Ramos (cell line): ENCODE measurements at regions not wholly inside any gene's neighbourhood (a gene's known extent, or its start where the extent isn't known, plus 50 kb on each side); places are given as distances from the start of the nearest gene placed in this dataset.
"Not testable (repeated sequence)": the region's sequence is repeated elsewhere in the genome, so short reads cannot be mapped to it uniquely, and the experiment has no call there.

ENCODE experiments used
- in situ Hi-C: fragments of 300-500 bp; cut with MboI; formaldehyde crosslinking; loops from one replicate; pipeline ENCODE4 v1.14.3; 2022; ENCODE audit warnings: low sequenced_read_pairs; ENCODE audit not compliant: unreplicated experiment

DNA sequence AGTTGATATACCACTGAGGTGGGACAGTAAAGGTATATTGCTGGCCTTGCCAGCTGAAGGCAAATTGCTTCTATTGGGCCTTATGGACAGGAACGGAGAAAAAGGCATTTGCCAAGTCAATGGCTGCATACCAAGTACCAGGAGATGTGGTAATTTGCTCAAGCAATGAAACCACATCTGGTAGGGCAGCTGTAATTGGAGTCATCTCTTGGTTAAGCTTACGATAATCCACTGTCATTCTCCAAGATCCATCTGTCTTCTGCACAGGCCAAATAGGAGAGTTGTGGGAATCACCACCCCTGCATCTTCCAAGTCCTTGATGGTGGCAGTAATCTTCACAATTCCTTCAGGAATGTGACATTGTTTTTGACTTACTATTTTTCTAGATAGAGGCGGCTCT is 350.7 kb upstream of the ADAMTS5 start:
- in situ Hi-C loops = not testable (repeated sequence)

DNA sequence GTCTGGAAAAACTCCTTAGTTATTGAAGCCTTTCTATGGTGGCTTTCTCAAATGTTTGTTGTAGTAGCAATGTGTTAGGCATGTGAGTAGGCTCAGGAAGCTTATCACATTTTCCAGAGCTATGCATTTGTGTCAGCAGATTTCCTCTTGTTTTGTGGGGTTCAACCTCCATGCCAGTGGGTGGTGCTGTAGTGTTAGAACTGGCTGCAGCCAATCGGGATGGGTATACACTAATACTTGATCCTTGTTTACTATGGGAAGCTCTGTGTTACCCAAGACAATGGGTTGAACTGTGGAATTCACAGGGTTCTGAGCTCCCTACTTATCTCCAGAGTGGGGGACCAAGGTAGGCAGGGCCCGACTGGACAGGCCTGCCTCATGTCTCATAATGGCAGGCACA is 348.5 kb upstream of the ADAMTS5 start:
- in situ Hi-C loops = no loop called here

GRCh38 chr21:27314131-27314530 is 347.2 kb upstream of the ADAMTS5 start:
- in situ Hi-C loops = no loop called here

GRCh38 chr21:27306791-27307775 is 340.2 kb upstream of the ADAMTS5 start:
- in situ Hi-C loops = no loop called here

- in situ Hi-C loops = no loop called here
These were observed 339.3 kb upstream of the ADAMTS5 start for GRCh38 chr21:27306206-27306605.

DNA sequence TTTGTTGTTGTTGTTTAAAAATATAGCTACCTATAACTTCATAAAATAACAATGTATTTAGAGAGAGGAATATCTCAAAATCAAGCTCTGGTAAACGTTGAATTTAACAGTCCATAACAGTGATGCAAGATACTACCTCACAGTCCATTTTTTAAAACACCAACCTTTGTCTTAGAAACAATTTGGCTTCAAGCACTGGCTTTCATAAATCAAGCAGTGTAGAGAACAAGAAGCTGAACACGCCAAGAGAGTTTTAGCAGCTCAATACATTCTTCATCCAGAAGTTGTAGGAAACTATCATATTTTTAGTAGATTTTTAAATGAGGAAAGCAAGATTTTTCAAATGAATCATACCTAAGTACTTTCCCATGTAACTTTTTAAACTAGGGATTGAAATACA is 334.3 kb upstream of the ADAMTS5 start:
- in situ Hi-C loops = no loop called here

- in situ Hi-C loops = no loop called here
These were observed 333.9 kb upstream of the ADAMTS5 start for GRCh38 chr21:27300770-27301169.

DNA sequence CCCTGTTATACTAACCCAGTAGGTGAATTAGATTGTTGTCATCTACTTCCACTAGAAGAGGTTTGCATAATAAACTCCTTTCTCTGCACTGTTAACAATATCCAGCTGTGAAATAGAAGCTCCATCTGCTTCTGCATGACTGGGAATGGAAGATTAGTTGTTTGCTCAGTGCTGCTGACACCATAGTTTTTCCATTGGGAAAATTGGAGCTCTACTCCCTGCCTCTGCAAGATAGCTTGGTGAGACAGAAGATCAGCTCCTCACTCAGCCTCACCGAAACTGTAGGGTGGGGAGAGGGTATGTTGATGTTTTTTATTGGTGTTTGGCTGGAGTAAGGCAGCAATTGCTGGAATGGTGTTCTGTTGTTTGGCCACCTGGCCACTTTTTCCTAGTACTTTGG is 331.6 kb upstream of the ADAMTS5 start:
- in situ Hi-C loops = no loop called here

GRCh38 chr21:27293239-27293638 is 326.4 kb upstream of the ADAMTS5 start:
- in situ Hi-C loops = no loop called here

GRCh38 chr21:27292783-27293182 is 325.9 kb upstream of the ADAMTS5 start:
- in situ Hi-C loops = no loop called here

- in situ Hi-C loops = no loop called here
These were observed 325.3 kb upstream of the ADAMTS5 start for GRCh38 chr21:27292229-27292628.

- in situ Hi-C loops = no loop called here
These were observed 324.1 kb upstream of the ADAMTS5 start for GRCh38 chr21:27291006-27291405.

GRCh38 chr21:27290028-27290427 is 323.1 kb upstream of the ADAMTS5 start:
- in situ Hi-C loops = no loop called here

DNA sequence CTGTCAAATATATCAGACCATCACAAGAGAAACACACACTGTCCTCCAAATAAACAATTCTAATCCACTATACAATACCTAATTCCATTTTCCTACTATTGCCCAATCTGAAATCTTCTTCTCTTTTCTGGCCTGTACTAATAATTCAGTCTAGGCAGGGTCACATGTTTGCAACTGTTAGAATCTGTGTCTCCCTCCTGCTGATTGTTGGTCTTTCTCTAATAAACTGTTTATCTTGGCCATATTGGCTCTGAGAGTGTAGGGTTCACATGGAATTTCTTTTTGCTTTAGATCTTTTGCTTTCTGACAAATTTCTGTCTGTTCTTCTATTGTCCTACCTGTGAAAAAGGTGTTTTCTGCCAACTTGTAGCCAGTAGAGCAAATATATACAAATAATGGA is 319.9 kb upstream of the ADAMTS5 start:
- in situ Hi-C loops = no loop called here

- in situ Hi-C loops = no loop called here
These were observed 310.2 kb upstream of the ADAMTS5 start for GRCh38 chr21:27277110-27277509.

- in situ Hi-C loops = no loop called here
These were observed 308.5 kb upstream of the ADAMTS5 start for GRCh38 chr21:27275294-27275927.

DNA sequence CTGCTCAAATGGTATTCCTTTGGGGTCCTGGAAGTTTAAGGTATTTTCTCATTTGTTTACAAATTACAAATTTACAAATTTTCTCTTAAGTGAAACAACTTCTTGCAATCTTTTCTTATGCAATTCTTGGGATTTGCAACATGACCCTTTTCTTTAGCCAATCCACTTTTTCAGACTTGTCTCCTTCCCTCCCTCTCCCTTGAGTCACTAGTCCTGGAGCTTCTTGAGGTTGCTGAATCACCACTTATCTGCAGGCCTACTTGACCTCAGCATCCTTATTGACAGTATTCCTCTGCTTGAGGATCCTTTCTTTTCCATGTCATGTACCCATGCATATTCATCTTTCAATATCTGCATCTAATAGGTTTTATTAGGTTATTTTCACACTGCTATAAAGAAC is 302.8 kb upstream of the ADAMTS5 start:
- in situ Hi-C loops = no loop called here

DNA sequence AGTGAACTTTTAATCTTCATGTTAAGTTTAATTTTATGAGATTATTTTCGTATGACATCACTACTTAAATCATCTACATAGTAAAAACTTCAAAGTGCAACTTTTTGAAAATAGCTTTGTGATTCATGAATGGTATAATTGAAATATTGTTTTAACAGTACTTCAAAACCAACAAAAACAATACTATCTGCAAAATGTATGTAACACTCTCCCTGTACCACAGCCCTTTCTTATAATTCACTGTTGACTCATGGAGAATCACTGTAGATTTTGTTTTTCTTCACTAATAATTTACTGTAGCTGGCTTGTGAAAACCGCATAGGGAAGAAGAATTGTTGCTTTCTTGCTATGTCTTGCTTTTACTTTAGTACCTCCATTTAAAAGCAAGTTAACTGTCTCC is 301.4 kb upstream of the ADAMTS5 start:
- in situ Hi-C loops = no loop called here

GRCh38 chr21:27265949-27266348 is 299.1 kb upstream of the ADAMTS5 start:
- in situ Hi-C loops = no loop called here

- in situ Hi-C loops = no loop called here
These were observed 298.6 kb upstream of the ADAMTS5 start for GRCh38 chr21:27265492-27265891.

GRCh38 chr21:27261676-27262075 is 294.8 kb upstream of the ADAMTS5 start:
- in situ Hi-C loops = no loop called here

GRCh38 chr21:27260728-27261127 is 293.8 kb upstream of the ADAMTS5 start:
- in situ Hi-C loops = no loop called here
